Mucosa of descending colon (tissue), 3 donors: ENCODE measurements at regions not wholly inside any gene's neighbourhood (a gene's known extent, or its start where the extent isn't known, plus 50 kb on each side); places are given as distances from the start of the nearest gene placed in this dataset.

Experiments used
- ATAC-seq: fragments of 200-7000 bp; cut with Tn5 transposase; one replicate; pipeline ENCODE4 v1.9.1; 2020; ENCODE audit warnings: mild to moderate bottlenecking, moderate library complexity
- DNase-seq, 3 donors: peaks; one replicate each; pipeline ENCODE4 v3.0.0-alpha.2; 2020
- H3K36me3 ChIP-seq: fragments of 200-600 bp; one replicate; pipeline ENCODE4 v1.8.0; 2021; ENCODE audit warnings: low read depth, mild to moderate bottlenecking
- H3K4me1 ChIP-seq: fragments of 200-600 bp; one replicate; pipeline ENCODE4 v1.8.0; 2021; ENCODE audit warnings: low read depth, mild to moderate bottlenecking
- H3K4me3 ChIP-seq: fragments of 200-600 bp; one replicate; pipeline ENCODE4 v1.8.0; 2021; ENCODE audit warnings: mild to moderate bottlenecking
- H3K9me3 ChIP-seq: fragments of 200-600 bp; one replicate; pipeline ENCODE4 v1.8.0; 2021; ENCODE audit warnings: mild to moderate bottlenecking
- CTCF ChIP-seq: fragments of 200-600 bp; IDR thresholded peaks from one replicate; pipeline ENCODE4 v1.8.0; 2022; ENCODE audit warnings: antibody characterized with exemption, mild to moderate bottlenecking
- intact Hi-C, 2 donors: fragments of 100-400 bp; cut with DNase I in 1 of 2; cut with micrococcal nuclease in 1 of 2; formaldehyde crosslinking; loops; one replicate each; pipeline versions ENCODE4 v1.11.0 to v1.11.1; 2022; cut with DNase I, micrococcal nuclease
- donor health status: DM: no; HTN: no; CAD: no; lungs with moderate emphysema.
- donor health status: DM: no; HTN: no; CAD: no.
- donor health status: DM: no; HTN: yes; CAD: no.

GRCh38 chr14:87271331-87271730 lies 721.7 kb downstream of the GALC start:
- intact Hi-C loops = no loop called here
- no peak for ATAC-seq
- H3K9me3 ChIP-seq = peaks cover 74% of the 10 kb centered on the region
- no peak for TF ChIP-seq CTCF
- no peaks in the 10 kb centered on the region for H3K36me3 ChIP-seq
- no peak for DNase-seq
- H3K4me1 ChIP-seq = no peaks in the 10 kb centered on the region
- no peak overlapping the region for H3K4me3 ChIP-seq

- Histone ChIP-seq H3K4me3 (no peak overlapping the region), H3K36me3 (no peaks in the 10 kb centered on the region), H3K9me3 (peaks cover 74% of the 10 kb centered on the region), H3K4me1 (no peaks in the 10 kb centered on the region)
- DNase-seq (no peak), ATAC-seq (no peak)
- TF ChIP-seq CTCF = no peak
- intact Hi-C loops = no loop called here
These were observed 724.0 kb downstream of the GALC start for GRCh38 chr14:87268997-87269396.

GRCh38 chr14:87264796-87265195 lies 728.2 kb downstream of the GALC start:
- no peak for ATAC-seq
- no peak for DNase-seq
- Histone ChIP-seq H3K36me3 (no peaks in the 10 kb centered on the region), H3K4me1 (no peaks in the 10 kb centered on the region), H3K9me3 (peaks cover 51% of the 10 kb centered on the region), H3K4me3 (no peak overlapping the region)
- TF ChIP-seq CTCF = no peak
- intact Hi-C loops = no loop called here

- no peak for ATAC-seq
These were observed 728.7 kb downstream of the GALC start for GRCh38 chr14:87264272-87264785.

GRCh38 chr14:87261621-87262020 lies 731.4 kb downstream of the GALC start:
- no peak for TF ChIP-seq CTCF
- Histone ChIP-seq H3K36me3 (no peaks in the 10 kb centered on the region), H3K4me3 (no peak overlapping the region), H3K4me1 (no peaks in the 10 kb centered on the region), H3K9me3 (peaks cover 54% of the 10 kb centered on the region)
- DNase-seq (no peak), ATAC-seq (no peak)
- intact Hi-C loops = no loop called here

More at GRCh38 chr14:87264272-87264785, 728.7 kb downstream of the GALC start:
- DNase-seq = no peak
- intact Hi-C loops = no loop called here
- Histone ChIP-seq H3K9me3 (peaks cover 50% of the 10 kb centered on the region), H3K4me3 (no peak overlapping the region), H3K36me3 (no peaks in the 10 kb centered on the region), H3K4me1 (no peaks in the 10 kb centered on the region)
- TF ChIP-seq CTCF = no peak

GRCh38 chr14:87260460-87260859 lies 732.5 kb downstream of the GALC start:
- no peak overlapping the region for H3K4me3 ChIP-seq
- peaks cover 56% of the 10 kb centered on the region for H3K9me3 ChIP-seq
- no peaks in the 10 kb centered on the region for H3K36me3 ChIP-seq
- TF ChIP-seq CTCF = no peak
- H3K4me1 ChIP-seq = no peaks in the 10 kb centered on the region
- ATAC-seq (no peak), DNase-seq (no peak)
- intact Hi-C loops = no loop called here
